ENCODE measurements at regions not wholly inside any gene's neighbourhood (a gene's known extent, or its start where the extent isn't known, plus 50 kb on each side); places are given as distances from the start of the nearest gene placed in this dataset.

- Histone ChIP-seq H3K36me3 (ENCODE audit: control insufficient read depth, insufficient read depth, low read length) (no peaks in the 10 kb centered on the region), H2BK15ac (replicated peaks; ENCODE audit: low read depth) (no peak overlapping the region), H3K4ac (ENCODE audit: low read depth, low read length) (no peak overlapping the region), H4K5ac (ENCODE audit: low read length) (no peak overlapping the region), H3K27ac (ENCODE audit: low read depth, low read length) (no peak overlapping the region), H2AK5ac (ENCODE audit: low read length) (no peak overlapping the region), H3K4me1 (ENCODE audit: control insufficient read depth, low read depth, low read length) (no peaks in the 10 kb centered on the region), H3K27me3 (ENCODE audit: insufficient read depth, low read length, poor library complexity) (no peaks in the 10 kb centered on the region), H3K18ac (ENCODE audit: low read length) (no peak overlapping the region), H3K79me1 (ENCODE audit: low read length) (no peaks in the 10 kb centered on the region), H4K8ac (ENCODE audit: low read depth, low read length) (no peak overlapping the region), H2BK120ac (ENCODE audit: low read depth, low read length) (no peak overlapping the region), H3K23ac (ENCODE audit: low read length) (no peak overlapping the region), H3K4me2 (ENCODE audit: low read length) (no peak overlapping the region), H3K4me3 (ENCODE audit: low read length) (no peak overlapping the region), H3K9ac (ENCODE audit: low read length) (no peak overlapping the region), H2BK5ac (ENCODE audit: low read length) (no peak overlapping the region), H3K79me2 (ENCODE audit: control insufficient read depth, insufficient read depth, low read length) (no peaks in the 10 kb centered on the region), H3K56ac (ENCODE audit: low read length) (no peak overlapping the region)
- no peak for DNase-seq
- no CpG with 5 or more reads among the region's 2 CpGs for WGBS (ENCODE audit: extremely low coverage, insufficient coverage, low lambda C conversion rate)
Observed at GRCh38 chrX:143455046-143455445, 62.2 kb downstream of the SPANXN3 start.

GRCh38 chrX:143437439-143437838, 79.8 kb downstream of the SPANXN3 start:
- H4K5ac ChIP-seq (ENCODE audit: low read length): no peak overlapping the region

GRCh38 chrX:143435916-143436315, 81.4 kb downstream of the SPANXN3 start:
- Histone ChIP-seq H3K4me2 (ENCODE audit: low read length) (no peak overlapping the region), H4K8ac (ENCODE audit: low read depth, low read length) (no peak overlapping the region), H3K4ac (ENCODE audit: low read depth, low read length) (no peak overlapping the region), H4K5ac (ENCODE audit: low read length) (no peak overlapping the region), H3K79me2 (ENCODE audit: control insufficient read depth, insufficient read depth, low read length) (no peaks in the 10 kb centered on the region), H3K23ac (ENCODE audit: low read length) (no peak overlapping the region), H2BK120ac (ENCODE audit: low read depth, low read length) (no peak overlapping the region), H3K9ac (ENCODE audit: low read length) (no peak overlapping the region), H3K79me1 (ENCODE audit: low read length) (no peaks in the 10 kb centered on the region), H2AK5ac (ENCODE audit: low read length) (no peak overlapping the region), H3K27me3 (ENCODE audit: insufficient read depth, low read length, poor library complexity) (no peaks in the 10 kb centered on the region), H3K27ac (ENCODE audit: low read depth, low read length) (no peak overlapping the region), H3K56ac (ENCODE audit: low read length) (no peak overlapping the region), H2BK5ac (ENCODE audit: low read length) (no peak overlapping the region), H3K36me3 (ENCODE audit: control insufficient read depth, insufficient read depth, low read length) (no peaks in the 10 kb centered on the region), H3K4me1 (ENCODE audit: control insufficient read depth, low read depth, low read length) (no peaks in the 10 kb centered on the region), H2BK15ac (replicated peaks; ENCODE audit: low read depth) (no peak overlapping the region), H3K18ac (ENCODE audit: low read length) (no peak overlapping the region), H3K4me3 (ENCODE audit: low read length) (no peak overlapping the region)
- WGBS (ENCODE audit: extremely low coverage, insufficient coverage, low lambda C conversion rate): no CpG with 5 or more reads among the region's 2 CpGs
- peak; percentile 29 for DNase-seq

More at GRCh38 chrX:143437439-143437838, 79.8 kb downstream of the SPANXN3 start:
- Histone ChIP-seq H2AK5ac (ENCODE audit: low read length) (no peak overlapping the region), H3K79me1 (ENCODE audit: low read length) (no peaks in the 10 kb centered on the region), H4K8ac (ENCODE audit: low read depth, low read length) (no peak overlapping the region), H3K4me2 (ENCODE audit: low read length) (no peak overlapping the region), H2BK5ac (ENCODE audit: low read length) (no peak overlapping the region), H3K23ac (ENCODE audit: low read length) (no peak overlapping the region), H3K4me1 (ENCODE audit: control insufficient read depth, low read depth, low read length) (no peaks in the 10 kb centered on the region), H2BK120ac (ENCODE audit: low read depth, low read length) (no peak overlapping the region), H3K36me3 (ENCODE audit: control insufficient read depth, insufficient read depth, low read length) (no peaks in the 10 kb centered on the region), H3K27ac (ENCODE audit: low read depth, low read length) (no peak overlapping the region), H3K9ac (ENCODE audit: low read length) (no peak overlapping the region), H2BK15ac (replicated peaks; ENCODE audit: low read depth) (no peak overlapping the region), H3K56ac (ENCODE audit: low read length) (no peak overlapping the region), H3K4ac (ENCODE audit: low read depth, low read length) (no peak overlapping the region), H3K27me3 (ENCODE audit: insufficient read depth, low read length, poor library complexity) (no peaks in the 10 kb centered on the region), H3K18ac (ENCODE audit: low read length) (no peak overlapping the region), H3K4me3 (ENCODE audit: low read length) (no peak overlapping the region), H3K79me2 (ENCODE audit: control insufficient read depth, insufficient read depth, low read length) (no peaks in the 10 kb centered on the region)
- peak; percentile 33 for DNase-seq
- WGBS (ENCODE audit: extremely low coverage, insufficient coverage, low lambda C conversion rate): no CpG with 5 or more reads among the region's 7 CpGs

GRCh38 chrX:143429811-143430210, 87.5 kb downstream of the SPANXN3 start:
- no peaks in the 10 kb centered on the region for H3K79me2 ChIP-seq (ENCODE audit: control insufficient read depth, insufficient read depth, low read length)
- no peaks in the 10 kb centered on the region for H3K79me1 ChIP-seq (ENCODE audit: low read length)
- no peak overlapping the region for H2BK120ac ChIP-seq (ENCODE audit: low read depth, low read length)
- H2AK5ac ChIP-seq (ENCODE audit: low read length): no peak overlapping the region
- H3K27ac ChIP-seq (ENCODE audit: low read depth, low read length): no peak overlapping the region
- no peak overlapping the region for H2BK5ac ChIP-seq (ENCODE audit: low read length)
- no peak overlapping the region for H3K4ac ChIP-seq (ENCODE audit: low read depth, low read length)
- no peak overlapping the region for H2BK15ac ChIP-seq (replicated peaks; ENCODE audit: low read depth)
- DNase-seq: no peak
- H3K4me1 ChIP-seq (ENCODE audit: control insufficient read depth, low read depth, low read length): no peaks in the 10 kb centered on the region
- H3K23ac ChIP-seq (ENCODE audit: low read length): no peak overlapping the region
- H3K18ac ChIP-seq (ENCODE audit: low read length): no peak overlapping the region
- H4K8ac ChIP-seq (ENCODE audit: low read depth, low read length): no peak overlapping the region
- H3K27me3 ChIP-seq (ENCODE audit: insufficient read depth, low read length, poor library complexity): no peaks in the 10 kb centered on the region
- no peak overlapping the region for H3K4me2 ChIP-seq (ENCODE audit: low read length)
- no peaks in the 10 kb centered on the region for H3K36me3 ChIP-seq (ENCODE audit: control insufficient read depth, insufficient read depth, low read length)
- no peak overlapping the region for H3K56ac ChIP-seq (ENCODE audit: low read length)
- no peak overlapping the region for H4K5ac ChIP-seq (ENCODE audit: low read length)
- no CpG with 5 or more reads among the region's 4 CpGs for WGBS (ENCODE audit: extremely low coverage, insufficient coverage, low lambda C conversion rate)
- no peak overlapping the region for H3K9ac ChIP-seq (ENCODE audit: low read length)
- H3K4me3 ChIP-seq (ENCODE audit: low read length): no peak overlapping the region

GRCh38 chrX:143429131-143429530, 88.1 kb downstream of the SPANXN3 start:
- Histone ChIP-seq H3K18ac (ENCODE audit: low read length) (no peak overlapping the region), H3K36me3 (ENCODE audit: control insufficient read depth, insufficient read depth, low read length) (no peaks in the 10 kb centered on the region), H2BK15ac (replicated peaks; ENCODE audit: low read depth) (no peak overlapping the region), H4K8ac (ENCODE audit: low read depth, low read length) (no peak overlapping the region), H3K79me1 (ENCODE audit: low read length) (no peaks in the 10 kb centered on the region), H3K4me2 (ENCODE audit: low read length) (no peak overlapping the region), H2BK120ac (ENCODE audit: low read depth, low read length) (no peak overlapping the region), H3K9ac (ENCODE audit: low read length) (no peak overlapping the region), H3K23ac (ENCODE audit: low read length) (no peak overlapping the region), H3K27ac (ENCODE audit: low read depth, low read length) (no peak overlapping the region), H2BK5ac (ENCODE audit: low read length) (no peak overlapping the region), H3K79me2 (ENCODE audit: control insufficient read depth, insufficient read depth, low read length) (no peaks in the 10 kb centered on the region), H3K56ac (ENCODE audit: low read length) (no peak overlapping the region), H3K4ac (ENCODE audit: low read depth, low read length) (no peak overlapping the region), H3K27me3 (ENCODE audit: insufficient read depth, low read length, poor library complexity) (no peaks in the 10 kb centered on the region), H3K4me3 (ENCODE audit: low read length) (no peak overlapping the region), H2AK5ac (ENCODE audit: low read length) (no peak overlapping the region), H3K4me1 (ENCODE audit: control insufficient read depth, low read depth, low read length) (no peaks in the 10 kb centered on the region), H4K5ac (ENCODE audit: low read length) (no peak overlapping the region)
- WGBS (ENCODE audit: extremely low coverage, insufficient coverage, low lambda C conversion rate): no CpG with 5 or more reads among the region's 5 CpGs
- no peak for DNase-seq

- no peak overlapping the region for H3K27ac ChIP-seq (ENCODE audit: low read depth, low read length)
- H3K36me3 ChIP-seq (ENCODE audit: control insufficient read depth, insufficient read depth, low read length): no peaks in the 10 kb centered on the region
- no peak overlapping the region for H4K8ac ChIP-seq (ENCODE audit: low read depth, low read length)
- DNase-seq: no peak
- no peaks in the 10 kb centered on the region for H3K79me2 ChIP-seq (ENCODE audit: control insufficient read depth, insufficient read depth, low read length)
- H2AK5ac ChIP-seq (ENCODE audit: low read length): no peak overlapping the region
- no peaks in the 10 kb centered on the region for H3K79me1 ChIP-seq (ENCODE audit: low read length)
- H3K23ac ChIP-seq (ENCODE audit: low read length): no peak overlapping the region
- no peak overlapping the region for H3K56ac ChIP-seq (ENCODE audit: low read length)
- H3K9ac ChIP-seq (ENCODE audit: low read length): no peak overlapping the region
- H3K4me2 ChIP-seq (ENCODE audit: low read length): no peak overlapping the region
- H4K5ac ChIP-seq (ENCODE audit: low read length): no peak overlapping the region
- no peak overlapping the region for H3K4me3 ChIP-seq (ENCODE audit: low read length)
- H2BK15ac ChIP-seq (replicated peaks; ENCODE audit: low read depth): no peak overlapping the region
- no peak overlapping the region for H3K18ac ChIP-seq (ENCODE audit: low read length)
- no peak overlapping the region for H2BK5ac ChIP-seq (ENCODE audit: low read length)
- H3K4me1 ChIP-seq (ENCODE audit: control insufficient read depth, low read depth, low read length): no peaks in the 10 kb centered on the region
- no peak overlapping the region for H2BK120ac ChIP-seq (ENCODE audit: low read depth, low read length)
- H3K4ac ChIP-seq (ENCODE audit: low read depth, low read length): no peak overlapping the region
- no peaks in the 10 kb centered on the region for H3K27me3 ChIP-seq (ENCODE audit: insufficient read depth, low read length, poor library complexity)
- no CpG with 5 or more reads among the region's 6 CpGs for WGBS (ENCODE audit: extremely low coverage, insufficient coverage, low lambda C conversion rate)
Observed at GRCh38 chrX:143401160-143401559, 116.1 kb downstream of the SPANXN3 start.

Measured in mesendoderm (in vitro differentiated cells).